C4-2B (cell line): ENCODE measurements at regions not wholly inside any gene's neighbourhood (a gene's known extent, or its start where the extent isn't known, plus 50 kb on each side); places are given as distances from the start of the nearest gene placed in this dataset.

ENCODE experiments used
- CTCF ChIP-seq: fragments of 450-650 bp; conservative IDR thresholded peaks from 2 replicates; pipeline ENCODE4 v1.5.1; 2017; ENCODE audit warnings: mild to moderate bottlenecking
- ZFX ChIP-seq: fragments of 450-650 bp; IDR thresholded peaks from 2 replicates; pipeline ENCODE4 v1.6.1; 2017

DNA sequence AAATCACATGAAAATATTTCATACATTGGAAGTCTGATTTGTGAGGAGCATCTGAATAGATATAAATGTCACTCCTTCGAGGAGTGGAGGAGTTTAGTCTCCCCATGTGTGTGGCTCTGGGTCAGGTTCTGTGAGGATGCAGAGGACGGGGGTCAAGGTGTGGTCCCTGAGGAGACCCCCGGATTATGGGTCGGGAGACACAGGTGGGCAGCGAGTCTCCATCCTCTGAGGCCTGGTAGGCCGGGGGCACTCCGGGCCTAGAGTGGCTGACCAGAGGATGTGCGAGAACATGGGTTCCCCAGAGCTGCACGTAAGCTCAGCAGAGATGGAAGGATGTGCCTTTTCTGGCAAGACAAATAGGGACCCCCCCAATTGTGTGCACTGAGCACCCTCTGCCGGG lies 93.4 kb upstream of the TCERG1L start:
- TF ChIP-seq CTCF (no peak), ZFX (no peak)
